ENCODE measurements at regions not wholly inside any gene's neighbourhood (a gene's known extent, or its start where the extent isn't known, plus 50 kb on each side); places are given as distances from the start of the nearest gene placed in this dataset.

- no peak for TF ChIP-seq SUZ12 (IDR thresholded peaks at IDR 0.05; ENCODE audit: extremely low read depth, insufficient read depth, insufficient read length)
- no peak for TF ChIP-seq YY1 (IDR thresholded peaks at IDR 0.05; ENCODE audit: insufficient read depth, insufficient read length)
- no peak for TF ChIP-seq ZNF274 (IDR thresholded peaks at IDR 0.05; ENCODE audit: low read depth, low read length)
- Histone ChIP-seq H3K4me3 (ENCODE audit: insufficient read length, low read depth) (no peak overlapping the region), H3K9ac (ENCODE audit: insufficient read length, low read depth) (no peak overlapping the region), H3K27me3 (ENCODE audit: insufficient read depth, insufficient read length) (no peaks in the 10 kb centered on the region), H3K36me3 (ENCODE audit: insufficient read depth, insufficient read length, low read length) (no peaks in the 10 kb centered on the region), H3K9me3 (ENCODE audit: insufficient read depth, low read length) (no peaks in the 10 kb centered on the region), H3K4me1 (ENCODE audit: insufficient read depth, insufficient read length) (no peaks in the 10 kb centered on the region)
- DNase-seq (ENCODE audit: low read depth, low spot score) = no peak
Observed at GRCh38 chr16:26189536-26189935, 497.8 kb downstream of the HS3ST4 start.

GRCh38 chr16:26194526-26194925 is 502.8 kb downstream of the HS3ST4 start:
- Histone ChIP-seq H3K4me3 (ENCODE audit: insufficient read length, low read depth) (no peak overlapping the region), H3K27me3 (ENCODE audit: insufficient read depth, insufficient read length) (no peaks in the 10 kb centered on the region), H3K9ac (ENCODE audit: insufficient read length, low read depth) (no peak overlapping the region), H3K4me1 (ENCODE audit: insufficient read depth, insufficient read length) (no peaks in the 10 kb centered on the region), H3K36me3 (ENCODE audit: insufficient read depth, insufficient read length, low read length) (no peaks in the 10 kb centered on the region), H3K9me3 (ENCODE audit: insufficient read depth, low read length) (no peaks in the 10 kb centered on the region)
- TF ChIP-seq ZNF274 (IDR thresholded peaks at IDR 0.05; ENCODE audit: low read depth, low read length) (no peak), SUZ12 (IDR thresholded peaks at IDR 0.05; ENCODE audit: extremely low read depth, insufficient read depth, insufficient read length) (no peak), YY1 (IDR thresholded peaks at IDR 0.05; ENCODE audit: insufficient read depth, insufficient read length) (no peak)
- no peak for DNase-seq (ENCODE audit: low read depth, low spot score)

GRCh38 chr16:26195225-26195624 is 503.5 kb downstream of the HS3ST4 start:
- H3K9ac ChIP-seq (ENCODE audit: insufficient read length, low read depth) = no peak overlapping the region
- DNase-seq (ENCODE audit: low read depth, low spot score) = no peak
- no peaks in the 10 kb centered on the region for H3K36me3 ChIP-seq (ENCODE audit: insufficient read depth, insufficient read length, low read length)
- H3K4me3 ChIP-seq (ENCODE audit: insufficient read length, low read depth) = no peak overlapping the region
- TF ChIP-seq ZNF274 (IDR thresholded peaks at IDR 0.05; ENCODE audit: low read depth, low read length) (no peak), SUZ12 (IDR thresholded peaks at IDR 0.05; ENCODE audit: extremely low read depth, insufficient read depth, insufficient read length) (no peak), YY1 (IDR thresholded peaks at IDR 0.05; ENCODE audit: insufficient read depth, insufficient read length) (no peak)
- H3K27me3 ChIP-seq (ENCODE audit: insufficient read depth, insufficient read length) = no peaks in the 10 kb centered on the region
- no peaks in the 10 kb centered on the region for H3K9me3 ChIP-seq (ENCODE audit: insufficient read depth, low read length)
- no peaks in the 10 kb centered on the region for H3K4me1 ChIP-seq (ENCODE audit: insufficient read depth, insufficient read length)

GRCh38 chr16:26196310-26196709 is 504.6 kb downstream of the HS3ST4 start:
- Histone ChIP-seq H3K9ac (ENCODE audit: insufficient read length, low read depth) (no peak overlapping the region), H3K36me3 (ENCODE audit: insufficient read depth, insufficient read length, low read length) (no peaks in the 10 kb centered on the region), H3K9me3 (ENCODE audit: insufficient read depth, low read length) (no peaks in the 10 kb centered on the region), H3K4me1 (ENCODE audit: insufficient read depth, insufficient read length) (no peaks in the 10 kb centered on the region), H3K4me3 (ENCODE audit: insufficient read length, low read depth) (no peak overlapping the region), H3K27me3 (ENCODE audit: insufficient read depth, insufficient read length) (no peaks in the 10 kb centered on the region)
- no peak for TF ChIP-seq YY1 (IDR thresholded peaks at IDR 0.05; ENCODE audit: insufficient read depth, insufficient read length)
- no peak for TF ChIP-seq SUZ12 (IDR thresholded peaks at IDR 0.05; ENCODE audit: extremely low read depth, insufficient read depth, insufficient read length)
- TF ChIP-seq ZNF274 (IDR thresholded peaks at IDR 0.05; ENCODE audit: low read depth, low read length) = no peak
- no peak for DNase-seq (ENCODE audit: low read depth, low spot score)

- H3K9ac ChIP-seq (ENCODE audit: insufficient read length, low read depth) = no peak overlapping the region
- H3K4me1 ChIP-seq (ENCODE audit: insufficient read depth, insufficient read length) = no peaks in the 10 kb centered on the region
- no peaks in the 10 kb centered on the region for H3K9me3 ChIP-seq (ENCODE audit: insufficient read depth, low read length)
- no peak overlapping the region for H3K4me3 ChIP-seq (ENCODE audit: insufficient read length, low read depth)
- no peak for DNase-seq (ENCODE audit: low read depth, low spot score)
- H3K36me3 ChIP-seq (ENCODE audit: insufficient read depth, insufficient read length, low read length) = no peaks in the 10 kb centered on the region
- TF ChIP-seq YY1 (IDR thresholded peaks at IDR 0.05; ENCODE audit: insufficient read depth, insufficient read length) (no peak), SUZ12 (IDR thresholded peaks at IDR 0.05; ENCODE audit: extremely low read depth, insufficient read depth, insufficient read length) (no peak), ZNF274 (IDR thresholded peaks at IDR 0.05; ENCODE audit: low read depth, low read length) (no peak)
- no peaks in the 10 kb centered on the region for H3K27me3 ChIP-seq (ENCODE audit: insufficient read depth, insufficient read length)
Observed at GRCh38 chr16:26196802-26197201, 505.0 kb downstream of the HS3ST4 start.

GRCh38 chr16:26197707-26198106 is 505.9 kb downstream of the HS3ST4 start:
- H3K27me3 ChIP-seq (ENCODE audit: insufficient read depth, insufficient read length) = no peaks in the 10 kb centered on the region
- no peak overlapping the region for H3K4me3 ChIP-seq (ENCODE audit: insufficient read length, low read depth)
- no peaks in the 10 kb centered on the region for H3K36me3 ChIP-seq (ENCODE audit: insufficient read depth, insufficient read length, low read length)
- no peak overlapping the region for H3K9ac ChIP-seq (ENCODE audit: insufficient read length, low read depth)
- TF ChIP-seq ZNF274 (IDR thresholded peaks at IDR 0.05; ENCODE audit: low read depth, low read length) = no peak
- no peaks in the 10 kb centered on the region for H3K4me1 ChIP-seq (ENCODE audit: insufficient read depth, insufficient read length)
- no peak for DNase-seq (ENCODE audit: low read depth, low spot score)
- no peaks in the 10 kb centered on the region for H3K9me3 ChIP-seq (ENCODE audit: insufficient read depth, low read length)

GRCh38 chr16:26198221-26198620 is 506.5 kb downstream of the HS3ST4 start:
- H3K27me3 ChIP-seq (ENCODE audit: insufficient read depth, insufficient read length) = no peaks in the 10 kb centered on the region
- H3K9me3 ChIP-seq (ENCODE audit: insufficient read depth, low read length) = no peaks in the 10 kb centered on the region
- H3K4me3 ChIP-seq (ENCODE audit: insufficient read length, low read depth) = no peak overlapping the region
- DNase-seq (ENCODE audit: low read depth, low spot score) = no peak
- TF ChIP-seq YY1 (IDR thresholded peaks at IDR 0.05; ENCODE audit: insufficient read depth, insufficient read length) (no peak), ZNF274 (IDR thresholded peaks at IDR 0.05; ENCODE audit: low read depth, low read length) (no peak), SUZ12 (IDR thresholded peaks at IDR 0.05; ENCODE audit: extremely low read depth, insufficient read depth, insufficient read length) (no peak)
- H3K36me3 ChIP-seq (ENCODE audit: insufficient read depth, insufficient read length, low read length) = no peaks in the 10 kb centered on the region
- no peaks in the 10 kb centered on the region for H3K4me1 ChIP-seq (ENCODE audit: insufficient read depth, insufficient read length)
- no peak overlapping the region for H3K9ac ChIP-seq (ENCODE audit: insufficient read length, low read depth)

- TF ChIP-seq SUZ12 (IDR thresholded peaks at IDR 0.05; ENCODE audit: extremely low read depth, insufficient read depth, insufficient read length) (no peak), YY1 (IDR thresholded peaks at IDR 0.05; ENCODE audit: insufficient read depth, insufficient read length) (no peak), ZNF274 (IDR thresholded peaks at IDR 0.05; ENCODE audit: low read depth, low read length) (no peak)
- DNase-seq (ENCODE audit: low read depth, low spot score) = no peak
- H3K36me3 ChIP-seq (ENCODE audit: insufficient read depth, insufficient read length, low read length) = no peaks in the 10 kb centered on the region
Observed at GRCh38 chr16:26204138-26204537, 512.4 kb downstream of the HS3ST4 start.

More at GRCh38 chr16:26204138-26204537, 512.4 kb downstream of the HS3ST4 start:
- Histone ChIP-seq H3K4me1 (ENCODE audit: insufficient read depth, insufficient read length) (no peaks in the 10 kb centered on the region), H3K9me3 (ENCODE audit: insufficient read depth, low read length) (no peaks in the 10 kb centered on the region), H3K9ac (ENCODE audit: insufficient read length, low read depth) (no peak overlapping the region), H3K27me3 (ENCODE audit: insufficient read depth, insufficient read length) (no peaks in the 10 kb centered on the region), H3K4me3 (ENCODE audit: insufficient read length, low read depth) (no peak overlapping the region)

Measured in NT2/D1 (cell line).